Stromal cell of bone marrow (primary cell): ENCODE measurements at regions not wholly inside any gene's neighbourhood (a gene's known extent, or its start where the extent isn't known, plus 50 kb on each side); places are given as distances from the start of the nearest gene placed in this dataset.

Experiments used
- DNase-seq: peaks from one replicate; pipeline ENCODE4 v3.0.0-alpha.2; 2012; ENCODE audit warnings: low read depth

DNA sequence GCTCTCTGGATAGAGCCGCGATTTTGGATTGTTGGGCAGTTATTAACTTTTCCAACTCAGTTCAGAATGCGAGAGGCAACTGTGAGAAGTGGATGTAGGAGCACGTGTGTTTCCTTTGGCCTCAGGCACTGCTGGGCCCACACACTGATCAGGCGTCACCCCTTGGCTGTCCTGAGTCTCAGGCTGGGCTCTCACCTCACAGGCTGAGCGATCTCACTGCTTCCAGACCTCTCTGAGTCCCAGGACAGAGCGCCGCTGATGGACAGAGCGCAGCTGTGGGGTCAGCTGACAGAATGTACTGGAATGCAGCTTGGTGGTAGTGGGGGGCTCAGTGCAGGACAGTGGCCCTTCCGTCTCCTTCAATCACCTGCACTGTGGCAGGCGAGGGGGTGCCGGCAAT, 516.2 kb downstream of the TBC1D22A start:
- DNase-seq, result no peak

DNA sequence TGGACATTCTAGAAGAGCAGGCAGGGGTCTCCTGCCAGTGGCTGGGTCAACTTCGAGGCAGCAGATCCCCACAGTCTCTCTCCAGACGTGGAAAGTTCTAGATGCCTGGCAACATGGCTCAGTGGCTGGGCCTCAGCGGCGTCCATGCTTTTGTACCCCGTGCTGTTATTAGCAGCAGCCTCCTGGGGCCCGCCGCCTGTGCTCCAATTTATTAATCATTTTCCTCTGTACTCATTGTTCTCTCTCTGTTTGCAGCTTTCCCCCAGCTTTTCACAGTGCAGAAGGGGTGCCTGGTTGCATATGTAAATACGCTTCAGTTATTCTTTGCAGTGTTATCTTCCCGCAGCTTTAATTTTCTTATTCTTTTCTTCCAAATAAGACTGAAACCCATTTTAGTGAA, 515.1 kb downstream of the TBC1D22A start:
- no peak for DNase-seq

DNA sequence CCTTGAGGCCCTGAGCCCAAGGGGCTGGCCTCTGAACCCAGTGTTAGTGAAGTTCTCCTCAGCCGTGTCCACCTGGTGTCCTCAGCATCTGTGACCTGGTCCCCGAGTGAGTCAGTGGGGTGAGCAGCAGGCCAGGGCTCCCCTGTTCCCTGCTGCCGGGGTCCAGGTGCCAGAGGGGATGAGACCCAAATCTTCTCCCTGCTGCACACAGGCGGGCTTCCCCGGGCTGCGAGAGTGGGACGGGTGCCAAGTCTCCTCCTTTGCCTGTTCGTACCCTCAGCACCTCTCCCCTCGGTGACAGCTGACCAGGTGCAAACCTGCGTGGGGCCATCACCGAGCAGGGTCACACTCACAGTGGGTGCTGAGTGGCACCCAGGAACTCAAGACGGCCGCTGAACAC, 514.5 kb downstream of the TBC1D22A start:
- DNase-seq, result no peak

DNA sequence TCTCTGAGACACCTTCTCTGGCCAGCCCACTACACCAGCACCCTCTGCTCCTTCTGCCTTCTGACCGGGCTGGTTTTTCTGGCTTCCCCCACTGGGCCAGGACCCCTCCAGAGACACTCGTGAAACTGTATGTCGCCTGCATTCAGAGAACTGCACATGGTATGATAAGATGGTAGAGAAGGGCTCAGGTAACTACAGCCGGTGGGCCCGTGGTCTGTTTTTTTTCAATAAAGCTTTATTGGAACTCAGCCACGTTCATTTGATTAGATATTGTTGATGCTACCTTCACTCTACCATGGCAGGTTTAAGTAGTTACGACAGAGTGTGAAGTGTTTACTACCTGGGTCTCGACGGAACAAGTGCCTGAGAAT, 514.0 kb downstream of the TBC1D22A start:
- no peak for DNase-seq

DNA sequence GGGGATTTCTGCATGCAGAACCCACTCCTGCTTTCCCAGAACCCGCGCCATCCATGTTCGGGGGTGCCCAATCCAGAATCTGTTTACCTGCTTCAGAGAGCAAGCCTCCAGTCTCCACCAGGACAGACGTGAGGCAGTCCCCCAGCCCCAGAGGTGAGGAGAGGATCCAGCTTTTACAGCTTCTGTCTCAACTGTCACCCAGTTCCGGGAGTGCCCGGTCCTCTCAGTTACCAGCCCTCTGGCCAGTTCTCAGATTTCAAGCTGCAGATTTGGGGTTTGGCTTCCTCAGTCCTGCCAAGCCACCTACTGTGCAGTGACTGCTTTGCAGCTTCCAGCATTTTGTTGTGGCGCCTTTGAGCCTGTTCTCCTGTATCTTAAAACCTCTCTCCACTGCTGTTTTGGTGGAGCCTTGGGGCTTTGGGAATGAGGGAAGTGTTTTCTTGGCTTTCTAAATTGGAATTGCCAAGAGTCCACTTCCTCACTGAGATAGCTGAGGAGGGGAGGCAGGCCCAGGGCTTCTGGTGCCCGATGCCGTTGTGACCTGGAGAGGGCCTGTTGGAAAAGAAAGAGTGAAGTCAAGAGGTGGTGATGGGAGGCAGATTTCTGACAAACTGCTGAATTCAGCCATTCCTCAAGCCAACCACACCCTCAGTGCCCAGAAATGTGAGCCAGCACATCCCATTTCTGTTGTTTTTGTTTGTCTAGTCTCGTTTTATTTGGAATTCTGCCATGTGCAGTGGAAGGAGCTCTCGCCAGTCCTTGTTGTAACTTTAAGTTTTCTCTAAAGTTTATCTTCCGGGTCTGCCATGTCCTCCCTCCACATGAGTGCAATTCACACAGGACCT, 513.4 kb downstream of the TBC1D22A start:
- no peak for DNase-seq

DNA sequence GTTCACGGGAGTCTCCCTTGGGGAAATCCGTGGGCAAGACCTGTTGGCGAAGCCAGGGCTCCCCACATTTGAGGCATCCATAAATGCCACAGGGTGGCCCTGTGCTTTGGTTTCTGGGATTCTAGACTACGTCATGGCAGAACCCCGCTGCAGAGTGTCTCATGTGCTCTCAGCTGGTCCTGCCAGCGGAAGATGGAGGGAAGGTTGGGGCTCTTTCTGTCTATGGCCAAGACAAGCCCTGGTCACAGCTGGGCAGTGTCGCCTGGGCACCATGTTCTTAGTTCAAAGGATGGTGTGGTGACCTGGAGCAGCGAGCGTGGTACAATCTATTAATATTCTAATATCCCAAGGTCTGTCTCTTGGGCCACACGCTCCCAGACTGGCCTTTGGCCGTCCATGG, 511.7 kb downstream of the TBC1D22A start:
- DNase-seq, result no peak

DNA sequence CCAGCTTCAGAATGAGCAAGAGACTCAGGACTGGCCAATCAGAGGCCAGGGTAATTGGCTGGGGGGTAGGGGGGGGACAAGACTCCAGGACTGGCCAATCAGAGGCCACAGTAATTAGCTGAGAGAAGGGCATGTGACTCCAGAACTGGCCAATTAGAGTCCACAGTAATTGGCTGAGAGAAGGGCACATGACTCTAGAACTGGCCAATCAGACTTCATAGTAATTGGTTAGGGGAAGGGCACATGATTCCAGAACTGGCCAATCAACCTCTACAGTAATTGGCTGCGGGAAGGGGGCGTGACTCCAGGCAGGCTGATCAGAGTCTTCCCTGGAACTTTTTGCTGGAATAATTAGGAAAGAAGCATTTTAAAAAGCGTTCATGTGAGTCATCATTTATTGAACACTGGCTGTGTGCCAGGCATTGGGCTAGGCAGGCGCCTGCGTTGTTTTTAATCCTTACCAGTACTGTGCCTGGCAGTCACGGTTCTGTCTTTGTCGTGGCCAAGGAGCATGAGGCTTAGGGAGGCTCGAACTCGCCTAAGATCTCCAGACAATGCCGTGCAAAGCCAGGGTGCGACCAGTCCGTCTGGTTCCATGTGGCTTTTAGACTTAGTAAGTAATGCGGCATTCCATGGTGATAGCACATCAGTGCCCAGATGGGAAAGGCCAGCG, 508.1 kb downstream of the TBC1D22A start:
- DNase-seq, result no peak

DNA sequence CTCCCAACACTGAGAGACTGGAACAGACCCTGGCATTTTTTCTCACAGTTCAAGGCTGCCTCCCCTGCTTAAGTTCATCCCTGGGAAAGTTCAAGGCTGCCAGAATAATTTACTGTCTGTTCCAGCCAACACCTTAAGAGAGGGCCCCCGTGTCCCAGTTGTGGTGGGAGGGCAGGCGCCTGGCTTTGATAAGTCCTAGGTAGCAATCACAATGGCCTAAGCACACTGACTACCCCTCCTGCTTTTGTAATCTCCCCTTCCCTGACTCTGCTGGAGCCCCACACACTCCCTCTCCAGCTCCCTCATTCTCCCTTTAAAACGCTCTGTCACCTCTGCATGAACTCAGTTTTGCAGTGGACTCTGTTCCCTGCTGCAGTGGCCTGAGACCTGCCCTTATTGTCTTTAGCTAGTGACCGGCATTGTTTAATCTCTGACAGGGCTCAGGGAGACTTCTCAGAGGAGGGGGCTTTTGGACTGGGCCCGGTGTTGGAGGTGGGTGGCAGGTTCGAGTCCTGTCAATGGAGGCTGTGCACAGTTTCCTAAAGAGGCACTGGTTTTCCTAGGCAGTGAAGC, 507.2 kb downstream of the TBC1D22A start:
- DNase-seq, result no peak

DNA sequence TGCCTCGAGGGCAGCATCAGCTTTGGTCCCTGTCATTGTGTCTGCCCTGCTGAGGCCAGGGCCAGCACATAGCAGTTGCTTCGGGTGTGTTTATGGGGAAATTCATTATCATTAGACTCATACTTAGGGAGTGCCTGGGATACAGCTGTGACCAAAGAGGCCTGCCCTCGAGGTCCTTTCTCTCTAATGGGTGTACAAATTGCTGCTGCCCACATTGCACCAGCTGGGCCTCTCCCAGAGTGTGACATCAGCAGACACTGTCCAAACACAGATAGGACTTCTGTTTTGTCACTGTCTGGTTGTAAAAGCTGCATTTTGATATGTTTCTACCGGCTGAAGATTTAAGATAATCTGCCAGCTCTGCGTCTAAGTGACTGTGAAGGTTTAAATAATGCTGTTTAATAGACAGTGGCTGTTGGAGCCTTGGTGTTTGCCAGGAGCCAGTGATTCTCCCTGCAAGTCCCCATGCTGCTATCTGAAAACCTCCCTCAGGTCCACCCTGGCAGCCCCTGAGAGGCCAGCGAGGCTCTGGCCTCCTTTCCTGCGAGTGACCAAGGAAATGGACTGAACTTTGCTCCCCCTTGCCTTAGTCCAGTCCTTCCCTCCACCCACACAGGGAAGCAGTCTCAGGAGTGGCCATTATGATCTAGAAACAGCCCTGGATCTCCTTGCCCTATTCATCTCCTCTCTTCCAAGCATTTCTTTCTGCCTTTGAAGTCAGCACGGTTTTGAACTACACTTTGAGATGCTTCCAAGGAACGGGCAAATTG, 505.2 kb downstream of the TBC1D22A start:
- DNase-seq, result no peak

DNA sequence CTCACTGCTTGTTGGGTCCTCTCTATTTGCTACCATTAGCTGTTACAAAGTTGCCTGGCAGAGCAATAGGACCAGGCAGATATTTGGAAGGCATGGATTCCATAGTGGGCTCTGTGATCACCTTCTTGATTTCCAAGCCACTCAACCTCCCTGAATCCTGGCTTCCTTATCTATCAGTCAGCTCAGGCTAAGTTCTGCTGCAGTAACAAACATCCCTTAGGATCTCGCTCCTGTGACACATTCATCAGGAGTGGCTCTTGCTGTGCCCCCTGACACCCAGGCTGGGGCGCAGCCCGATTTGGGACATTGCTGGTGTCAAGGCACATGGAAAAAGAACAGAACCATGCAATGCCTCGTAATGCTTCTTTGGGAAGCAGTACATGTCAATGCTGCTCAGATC, 503.9 kb downstream of the TBC1D22A start:
- no peak for DNase-seq

DNA sequence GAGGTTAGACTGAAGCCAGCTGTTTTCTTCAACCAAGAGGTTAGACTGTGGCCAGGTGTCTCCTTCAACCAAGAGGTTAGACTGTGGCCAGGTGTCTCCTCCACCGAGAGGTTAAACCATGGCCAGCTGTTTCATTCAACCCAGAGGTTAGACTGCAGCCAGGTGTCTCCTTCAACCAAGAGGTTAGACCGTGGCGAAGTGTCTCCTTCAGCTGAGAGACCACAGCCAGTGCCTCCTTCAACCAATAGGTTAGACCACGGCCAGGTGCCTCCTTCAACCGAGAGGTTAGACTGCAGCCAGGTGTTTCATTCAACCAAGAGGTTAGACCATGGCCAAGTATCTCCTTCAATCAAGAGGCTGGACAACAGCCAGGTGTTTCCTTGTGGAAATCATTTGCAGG, 498.1 kb downstream of the TBC1D22A start:
- no peak for DNase-seq

DNA sequence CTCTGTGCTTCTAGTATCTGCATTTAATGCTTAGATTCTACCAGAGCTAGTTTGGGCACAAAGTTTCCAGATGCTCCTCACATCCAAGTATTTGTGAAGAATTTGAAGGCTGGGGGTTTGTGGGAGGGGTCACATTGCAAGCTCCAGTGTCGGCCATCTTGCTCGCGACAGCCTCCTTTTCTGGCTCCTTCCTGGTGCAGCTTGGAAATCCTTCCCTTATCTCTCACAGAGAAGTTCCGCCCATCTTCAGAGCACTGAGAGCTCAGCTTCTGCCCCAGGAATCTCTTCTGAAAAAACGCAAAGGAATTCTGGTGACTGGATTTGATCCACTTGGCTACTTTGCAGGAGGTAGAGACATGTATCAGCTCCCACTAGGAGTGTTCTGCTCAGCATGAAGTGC, 497.5 kb downstream of the TBC1D22A start:
- DNase-seq, result no peak

DNA sequence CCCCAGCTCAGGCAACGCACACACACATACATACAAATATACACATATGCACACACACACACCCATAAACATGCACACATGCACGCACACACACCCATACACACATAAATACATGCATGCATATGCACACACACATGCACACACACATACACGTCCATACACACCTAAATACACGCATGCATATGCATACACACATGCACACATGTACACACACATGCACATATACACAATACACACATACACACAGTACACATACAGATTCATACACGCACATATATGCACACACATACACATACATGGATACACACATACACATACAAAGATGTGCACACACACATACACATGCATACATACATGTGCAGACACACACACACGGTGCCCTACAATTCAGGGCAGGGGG, 496.6 kb downstream of the TBC1D22A start:
- DNase-seq, result no peak

DNA sequence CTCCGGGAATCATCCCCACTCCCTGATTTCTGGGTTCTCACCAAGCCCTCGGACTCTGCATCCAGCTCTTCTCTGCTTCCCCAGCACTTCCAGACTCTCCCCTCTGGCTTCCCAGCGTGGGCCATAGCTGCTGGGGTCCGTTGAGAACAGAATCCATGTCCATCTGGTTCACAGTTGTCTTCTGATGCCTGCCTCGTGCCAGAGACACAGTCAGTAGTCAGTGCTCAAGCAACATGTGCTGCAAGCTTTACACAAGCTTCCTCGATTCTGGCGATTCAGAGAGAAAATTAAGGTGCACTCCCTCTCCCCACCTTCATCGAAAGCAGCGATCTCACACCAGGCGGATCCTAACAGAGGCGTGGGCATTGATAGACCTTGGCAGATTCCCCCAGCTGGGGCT, 495.5 kb downstream of the TBC1D22A start:
- DNase-seq, result no peak

DNA sequence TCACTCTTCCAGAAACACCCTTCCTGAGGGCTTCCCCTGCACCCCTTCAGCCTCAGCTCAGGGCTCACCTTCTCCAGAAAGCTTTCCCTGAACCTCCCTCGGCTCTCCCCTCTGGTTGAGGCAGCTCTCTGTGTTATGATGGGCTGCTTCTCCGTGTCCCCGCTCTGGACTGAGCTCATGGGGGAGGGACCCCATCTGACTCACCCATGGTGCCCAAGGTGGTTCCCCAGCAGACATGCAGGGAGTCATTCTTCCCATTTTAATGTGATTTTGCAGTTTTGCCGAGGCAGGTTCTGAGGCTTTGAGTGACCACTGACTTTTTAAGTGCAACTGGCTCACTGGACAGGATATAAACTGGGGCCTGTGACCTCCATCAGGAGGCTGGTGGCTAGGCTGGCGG, 495.1 kb downstream of the TBC1D22A start:
- no peak for DNase-seq

DNA sequence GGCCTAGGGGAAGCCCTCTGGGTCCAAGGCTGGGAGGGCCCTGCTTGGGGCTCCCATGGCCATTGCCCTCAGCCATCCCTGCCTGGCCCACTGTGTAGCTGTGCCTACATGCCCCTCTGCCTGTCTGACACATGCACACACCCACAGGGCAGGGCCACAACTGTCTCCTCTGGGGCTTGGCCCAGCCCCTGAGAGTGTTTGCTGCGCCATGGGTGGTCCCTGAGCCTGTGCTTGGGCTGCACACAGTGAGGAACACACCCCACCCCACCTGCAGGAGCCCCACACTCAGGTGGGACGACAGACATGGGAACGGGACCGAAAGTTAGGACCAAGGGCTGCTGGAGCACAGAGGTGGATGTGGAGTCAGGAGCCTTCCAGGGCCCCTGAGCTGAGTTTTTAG, 489.5 kb downstream of the TBC1D22A start:
- no peak for DNase-seq

DNA sequence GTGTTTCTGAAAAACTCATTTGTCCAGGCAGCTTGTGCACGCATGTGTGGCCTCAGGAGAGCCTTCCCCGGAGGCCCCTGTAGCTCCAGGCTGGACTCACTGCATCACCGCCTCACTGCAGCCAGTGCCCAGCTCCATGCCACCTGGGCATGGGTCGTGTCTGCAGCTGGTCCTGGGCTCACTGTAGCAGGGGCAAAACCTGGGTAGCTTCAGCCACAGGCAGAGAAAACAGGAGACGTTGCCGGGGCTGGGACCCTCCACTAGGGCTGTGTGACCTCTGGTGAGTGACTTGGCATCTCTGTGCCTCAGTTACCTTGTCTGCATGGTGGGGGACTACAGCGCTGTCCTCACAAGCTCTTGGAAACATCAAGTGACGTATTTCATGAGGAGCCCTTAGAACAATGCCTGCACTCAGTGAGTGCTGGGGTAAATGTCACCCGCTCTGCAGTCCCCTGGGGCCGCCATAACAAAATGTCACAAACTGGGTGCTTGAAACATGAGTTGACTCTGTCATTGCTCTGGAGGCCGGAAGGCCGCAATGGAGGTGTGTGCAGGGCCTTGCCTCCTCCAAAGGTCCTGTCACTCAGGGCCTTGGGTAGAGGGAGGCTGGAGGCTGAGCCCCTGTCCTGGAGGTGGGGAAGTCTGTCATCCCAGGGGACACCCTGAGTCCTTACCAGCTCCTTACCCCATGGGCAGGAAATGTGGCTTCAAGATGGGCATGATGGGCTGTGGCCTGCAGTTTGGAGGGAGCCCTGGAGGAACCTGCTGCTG, 488.7 kb downstream of the TBC1D22A start:
- DNase-seq, result no peak

DNA sequence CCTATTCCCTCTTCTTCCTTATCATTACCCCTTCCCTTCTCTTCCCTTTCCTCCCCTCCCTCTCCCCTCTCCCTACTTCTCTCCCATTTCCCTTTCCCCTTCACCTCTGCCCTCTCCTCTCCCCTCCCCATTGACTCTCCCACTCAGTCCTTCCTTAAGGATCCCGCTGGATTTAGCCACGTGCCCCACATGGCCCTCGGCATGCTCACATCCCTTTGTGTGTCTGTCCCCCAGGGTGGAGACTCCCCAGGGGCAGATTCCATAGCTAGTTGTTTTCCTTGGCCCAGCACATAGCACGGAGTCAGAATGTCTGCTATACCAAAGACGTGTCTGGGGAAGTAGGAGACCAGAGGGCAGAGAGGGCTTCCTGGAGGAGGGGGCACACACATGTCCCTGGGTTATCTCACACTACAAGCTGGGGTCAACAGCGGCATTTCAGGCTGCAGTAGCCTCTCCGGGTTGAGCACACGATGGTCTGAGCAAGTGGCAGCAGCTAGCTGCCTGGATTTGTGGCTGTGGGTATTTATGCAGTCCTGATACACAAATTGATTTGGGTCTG, 487.0 kb downstream of the TBC1D22A start:
- no peak for DNase-seq

DNA sequence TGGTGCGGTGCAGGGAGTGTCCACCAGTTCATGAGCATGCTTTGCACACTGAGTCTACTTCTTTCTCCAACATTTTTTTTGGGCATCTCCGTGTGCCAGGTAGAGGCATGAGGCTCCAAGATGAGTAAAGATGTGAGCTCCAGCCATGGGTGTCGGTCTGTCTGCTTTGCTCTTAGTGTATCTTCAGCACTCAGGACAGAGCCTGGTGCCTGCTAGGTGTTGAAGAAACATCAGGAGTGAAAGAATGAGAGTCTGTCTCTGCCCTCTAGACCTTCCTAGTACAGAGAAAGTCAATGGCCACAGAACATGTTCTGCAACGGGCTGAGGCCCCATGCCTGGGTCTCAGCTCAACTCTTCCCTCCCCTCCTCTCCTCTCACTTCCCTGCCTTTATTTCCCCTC, 486.5 kb downstream of the TBC1D22A start:
- DNase-seq, result no peak

DNA sequence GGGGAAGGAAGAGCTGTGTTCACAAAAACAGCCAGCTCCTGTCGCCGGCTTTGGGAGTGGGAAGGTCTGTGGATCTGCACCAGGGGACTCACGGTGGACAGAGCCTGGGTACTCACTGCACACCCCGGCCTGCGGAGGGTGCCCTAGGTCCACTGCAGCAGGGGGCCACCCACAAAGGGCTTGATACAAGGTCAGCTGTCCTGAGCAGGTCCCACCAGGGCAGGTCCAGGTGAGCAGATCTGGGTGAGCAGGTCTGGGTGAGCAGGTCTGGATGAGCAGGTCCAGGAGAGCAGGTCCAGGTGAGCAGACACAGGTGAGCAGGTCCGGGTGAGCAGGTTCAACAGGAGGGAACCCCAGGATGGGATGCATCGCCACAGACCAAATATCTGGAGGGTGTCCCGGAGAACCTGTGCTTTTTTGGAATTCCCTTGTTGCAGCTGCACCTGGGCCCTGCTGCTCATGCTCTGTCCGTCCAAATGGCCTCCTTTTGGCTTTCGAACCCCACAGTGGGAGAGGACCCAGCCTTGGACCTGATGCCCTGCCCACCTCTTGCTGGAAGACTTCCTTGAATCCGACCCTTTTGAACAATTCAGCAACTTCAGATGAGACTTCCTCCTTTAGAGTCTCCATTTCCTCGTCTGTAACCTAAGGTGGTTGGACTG, 485.3 kb downstream of the TBC1D22A start:
- DNase-seq, result no peak

DNA sequence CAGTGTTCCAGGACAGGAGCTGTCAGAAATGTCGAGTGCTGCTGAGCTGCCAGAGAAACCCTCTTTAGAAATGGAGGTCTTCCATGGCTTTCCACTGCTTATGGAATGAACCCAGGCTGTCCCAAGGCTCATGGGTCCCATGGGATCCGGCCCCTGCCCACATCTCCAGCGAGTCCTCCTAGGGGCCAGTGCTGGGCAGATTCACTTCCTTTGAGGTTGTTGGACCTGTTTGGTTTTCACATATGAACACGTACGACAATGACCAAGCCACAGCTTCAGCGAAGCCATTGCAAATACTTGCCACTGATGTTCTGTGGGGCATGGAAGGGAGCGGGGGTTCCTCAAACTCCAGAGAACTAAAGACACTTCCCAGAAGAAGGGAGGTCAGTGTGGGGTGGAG, 483.3 kb downstream of the TBC1D22A start:
- no peak for DNase-seq
